ENCODE measurements at regions not wholly inside any gene's neighbourhood (a gene's known extent, or its start where the extent isn't known, plus 50 kb on each side); places are given as distances from the start of the nearest gene placed in this dataset.

GRCh38 chr16:86963600-86964575 is 353.3 kb downstream of the C16orf95 start:
- no peak for DNase-seq

DNA sequence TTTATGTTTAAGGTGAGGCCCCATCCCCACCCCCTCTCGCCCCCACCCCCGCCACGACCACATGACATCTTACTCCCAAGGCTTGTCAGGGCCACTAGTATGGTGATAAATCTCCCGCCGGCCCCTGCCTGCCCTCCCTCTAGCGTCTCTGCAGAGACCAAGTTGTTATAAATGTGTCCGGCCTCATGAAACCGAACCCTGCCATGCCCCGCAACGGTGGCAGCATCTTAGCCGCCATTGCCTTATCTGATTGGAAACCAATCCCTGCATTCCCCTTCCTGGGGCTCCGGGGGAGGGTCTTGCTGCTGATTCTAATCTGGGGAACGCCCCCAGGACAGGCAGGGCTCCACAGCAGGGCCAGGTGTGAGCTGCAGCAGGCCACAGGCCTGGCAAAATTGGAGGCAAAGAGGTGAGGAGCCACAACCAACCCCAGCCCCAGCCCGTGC is 352.4 kb downstream of the C16orf95 start:
- no peak for DNase-seq

DNA sequence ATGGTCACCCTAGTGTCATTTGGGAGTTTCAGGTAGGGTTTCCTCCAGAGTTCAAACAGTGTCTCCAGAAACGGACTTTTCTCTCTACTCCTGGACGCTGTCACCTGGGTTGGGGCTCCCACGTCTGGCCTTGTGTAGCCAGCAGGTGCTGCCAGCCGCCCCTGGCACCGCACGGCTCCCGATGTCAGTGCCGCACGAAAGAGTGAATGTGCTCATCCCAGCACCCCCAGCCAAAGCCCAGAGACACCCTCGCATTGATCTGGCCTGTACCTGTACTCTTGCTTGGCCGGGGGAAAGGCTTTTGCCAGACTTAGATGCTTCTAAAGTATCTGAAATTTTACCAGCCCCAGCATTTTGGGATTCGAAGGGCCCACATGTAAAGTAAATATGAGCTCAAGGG is 351.9 kb downstream of the C16orf95 start:
- no peak for DNase-seq

- DNase-seq: no peak
These were observed 351.2 kb downstream of the C16orf95 start for GRCh38 chr16:86965840-86966550.

- DNase-seq: no peak
These were observed 350.4 kb downstream of the C16orf95 start for GRCh38 chr16:86966777-86967176.

GRCh38 chr16:86968866-86969265 is 348.3 kb downstream of the C16orf95 start:
- DNase-seq: no peak

GRCh38 chr16:86969716-86970115 is 347.5 kb downstream of the C16orf95 start:
- DNase-seq: no peak

GRCh38 chr16:86970279-86970678 is 346.9 kb downstream of the C16orf95 start:
- no peak for DNase-seq

DNA sequence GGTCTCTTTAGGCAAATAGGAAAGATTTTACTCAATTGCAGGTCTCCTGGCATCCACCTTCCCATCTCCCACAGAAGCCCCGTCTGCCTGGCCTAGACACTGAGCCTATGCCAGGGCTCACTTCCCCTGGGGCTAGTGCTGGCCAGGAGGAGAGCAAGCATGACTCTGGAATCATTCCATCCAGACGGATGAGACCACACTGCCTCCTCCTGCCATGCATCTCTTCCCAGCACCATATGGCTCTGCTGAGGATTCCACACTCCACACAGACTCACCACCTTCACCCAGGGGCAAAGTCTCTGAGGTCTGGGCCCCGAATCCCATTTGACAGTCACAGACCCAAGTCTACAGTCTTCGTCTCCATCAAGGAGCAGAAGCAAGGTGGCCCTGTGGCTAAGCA is 346.5 kb downstream of the C16orf95 start:
- no peak for DNase-seq

- DNase-seq: no peak
These were observed 345.9 kb downstream of the C16orf95 start for GRCh38 chr16:86971251-86971650.

DNA sequence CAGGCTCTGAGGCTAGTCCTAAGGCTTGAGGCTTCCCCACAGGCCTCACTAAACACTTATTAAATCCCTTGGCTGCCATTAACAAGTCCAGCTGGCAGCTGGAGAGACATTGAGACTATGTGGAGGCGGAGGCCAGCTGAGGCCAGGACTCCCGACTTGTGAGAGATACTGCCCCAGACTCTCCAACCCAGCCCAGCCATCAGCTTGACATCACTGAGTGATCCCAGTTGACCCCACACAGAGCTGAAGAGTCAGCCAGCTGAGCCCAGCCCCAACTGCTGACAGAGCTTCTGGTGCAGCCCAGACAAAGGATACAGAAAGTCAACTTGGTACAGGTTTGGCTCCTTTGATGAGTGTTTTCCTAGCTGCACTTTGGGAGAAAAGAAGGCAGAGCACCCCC is 343.1 kb downstream of the C16orf95 start:
- DNase-seq: no peak

GRCh38 chr16:86975445-86975844 is 341.7 kb downstream of the C16orf95 start:
- peak in 1 of 2 donors; percentile 35 for DNase-seq

DNA sequence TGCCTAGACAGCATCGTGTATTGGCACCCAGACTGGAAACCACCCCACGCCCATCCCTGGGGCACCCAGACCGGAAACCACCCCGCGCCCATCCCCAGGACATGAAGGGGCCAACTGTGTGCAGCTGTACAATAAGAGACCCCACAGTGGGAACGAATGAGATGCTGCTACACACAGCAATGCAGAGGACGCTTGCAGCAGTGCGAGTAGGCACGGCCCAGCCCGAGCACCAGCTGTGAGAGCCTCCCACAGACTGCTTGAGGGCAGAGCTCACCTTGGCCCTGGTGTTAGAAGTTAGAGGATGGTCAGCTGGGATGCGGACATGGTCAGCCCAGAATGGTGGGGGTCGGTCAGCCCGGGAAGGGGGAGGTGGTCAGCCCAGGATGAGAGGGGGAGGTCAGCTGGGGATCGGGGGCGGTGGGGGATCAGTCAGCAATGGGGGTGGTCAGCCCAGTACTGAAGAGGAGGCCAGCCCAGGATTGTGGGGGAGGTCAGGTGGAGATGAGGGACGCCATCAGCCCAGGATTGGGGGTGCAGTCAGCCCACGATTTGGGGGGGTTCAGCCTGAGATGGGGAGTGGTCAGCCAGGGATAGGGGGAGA is 340.0 kb downstream of the C16orf95 start:
- no peak for DNase-seq

DNA sequence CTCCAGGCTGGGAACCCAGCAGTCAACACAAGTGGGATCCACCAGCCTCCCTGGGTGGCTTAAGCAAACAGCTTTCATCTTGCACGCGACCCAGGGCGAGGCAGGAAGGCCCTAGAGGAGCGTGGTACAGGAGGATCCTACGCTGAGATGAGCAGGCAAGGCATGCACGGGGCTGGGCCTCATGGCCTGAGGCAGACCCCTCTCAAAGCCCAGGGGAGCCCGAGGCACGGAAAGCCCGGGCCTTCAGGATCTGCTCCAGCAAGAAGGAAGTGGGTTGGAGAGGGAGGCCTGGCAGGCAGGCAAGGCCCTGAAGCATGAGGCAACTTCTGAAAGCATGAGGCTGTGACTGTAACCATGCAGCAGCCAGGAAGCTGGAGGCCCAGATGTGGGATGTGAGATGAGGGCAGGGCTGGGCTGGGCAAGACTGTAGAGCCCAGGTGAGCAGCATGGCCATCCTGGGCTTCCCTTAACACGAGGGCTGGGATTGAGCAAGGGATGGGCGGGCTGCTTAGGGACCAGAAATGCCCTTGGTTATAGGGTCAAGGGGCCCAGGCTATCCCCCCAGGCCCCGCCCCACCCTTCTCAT is 338.7 kb downstream of the C16orf95 start:
- DNase-seq: no peak

GRCh38 chr16:86979061-86979460 is 338.1 kb downstream of the C16orf95 start:
- DNase-seq: no peak

- DNase-seq: no peak
These were observed 337.1 kb downstream of the C16orf95 start for GRCh38 chr16:86979984-86980553.

DNA sequence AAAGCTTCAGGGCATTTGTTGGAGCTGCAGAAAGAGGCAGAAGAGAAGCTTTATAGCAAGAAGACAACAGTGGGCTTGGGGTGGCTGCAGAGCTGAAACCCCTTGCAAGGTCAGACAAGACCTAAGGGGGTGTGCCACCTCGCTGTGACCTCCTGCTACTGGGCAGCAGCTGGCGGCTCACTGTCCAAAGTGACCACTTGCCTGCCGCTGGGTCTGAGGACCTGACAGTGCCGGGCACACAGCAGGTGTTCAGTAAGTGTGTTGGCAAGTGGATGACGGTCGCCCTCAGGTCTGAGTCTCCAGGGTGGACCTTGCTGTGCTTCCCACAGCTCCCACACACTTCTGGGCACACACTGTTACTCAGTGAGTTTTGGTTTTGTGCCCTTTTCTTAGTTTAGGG is 336.5 kb downstream of the C16orf95 start:
- no peak for DNase-seq

- DNase-seq: no peak
These were observed 334.9 kb downstream of the C16orf95 start for GRCh38 chr16:86982347-86982596.

DNA sequence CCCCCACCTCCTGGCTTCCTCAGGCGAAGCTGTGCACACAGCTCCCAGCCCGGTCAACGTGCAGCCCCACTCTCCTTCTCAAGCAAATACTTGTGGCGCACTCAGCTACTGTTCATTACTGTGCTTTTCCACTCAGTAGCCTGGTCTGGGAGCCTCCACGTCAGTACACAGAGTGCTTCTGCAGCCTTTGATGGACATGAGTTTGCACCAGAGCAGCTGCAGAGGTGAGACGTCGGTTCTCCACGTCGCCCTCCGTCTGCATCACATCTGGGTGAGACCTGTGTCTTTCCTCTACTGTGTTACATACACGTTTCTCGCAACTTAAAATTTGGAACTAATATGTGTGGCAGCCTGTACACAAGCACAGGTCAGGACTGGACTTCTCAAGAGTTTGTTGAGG is 334.3 kb downstream of the C16orf95 start:
- no peak for DNase-seq

DNA sequence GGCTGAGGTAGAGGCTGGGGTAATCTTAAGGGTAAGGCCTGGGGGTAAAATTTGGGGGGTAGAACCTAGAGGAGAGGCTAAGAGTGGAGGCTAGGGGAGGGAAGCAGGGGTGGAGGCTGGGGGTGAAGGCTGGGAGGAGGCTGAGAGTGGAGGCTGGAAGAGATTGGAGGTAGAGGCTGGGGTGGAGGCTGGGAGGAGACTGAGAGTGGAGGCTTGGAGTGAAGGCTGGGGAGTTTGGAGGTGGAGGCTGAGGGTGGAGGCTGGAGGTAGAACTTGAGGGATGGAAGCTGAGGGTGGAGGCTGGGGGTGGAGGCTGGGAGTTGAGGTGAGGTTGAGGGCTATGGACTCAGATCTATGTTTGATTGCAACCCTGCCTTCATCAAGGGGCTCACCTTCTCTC is 333.6 kb downstream of the C16orf95 start:
- no peak for DNase-seq

GRCh38 chr16:86984343-86984742 is 332.8 kb downstream of the C16orf95 start:
- DNase-seq: no peak

- DNase-seq: no peak
These were observed 332.1 kb downstream of the C16orf95 start for GRCh38 chr16:86984991-86985647.

DNA sequence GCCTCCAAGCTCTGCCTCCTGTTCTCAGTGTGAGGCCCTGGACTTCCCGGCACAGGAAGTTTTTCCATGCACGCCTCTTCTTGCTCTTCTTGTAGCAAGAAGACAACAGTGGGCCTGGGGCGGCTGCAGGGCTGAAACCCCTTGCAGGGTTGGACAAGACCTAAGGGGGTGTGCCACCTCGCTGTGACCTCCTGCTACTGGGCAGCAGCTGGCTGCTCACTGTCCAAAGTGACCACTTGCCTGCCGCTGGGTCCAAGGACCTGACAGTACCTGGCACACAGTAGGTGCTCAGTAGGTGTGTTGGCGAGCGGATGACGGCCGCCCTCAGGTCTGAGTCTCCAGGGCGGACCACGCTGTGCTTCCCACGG is 331.6 kb downstream of the C16orf95 start:
- DNase-seq: no peak
